ENCODE measurements at regions not wholly inside any gene's neighbourhood (a gene's known extent, or its start where the extent isn't known, plus 50 kb on each side); places are given as distances from the start of the nearest gene placed in this dataset.

DNA sequence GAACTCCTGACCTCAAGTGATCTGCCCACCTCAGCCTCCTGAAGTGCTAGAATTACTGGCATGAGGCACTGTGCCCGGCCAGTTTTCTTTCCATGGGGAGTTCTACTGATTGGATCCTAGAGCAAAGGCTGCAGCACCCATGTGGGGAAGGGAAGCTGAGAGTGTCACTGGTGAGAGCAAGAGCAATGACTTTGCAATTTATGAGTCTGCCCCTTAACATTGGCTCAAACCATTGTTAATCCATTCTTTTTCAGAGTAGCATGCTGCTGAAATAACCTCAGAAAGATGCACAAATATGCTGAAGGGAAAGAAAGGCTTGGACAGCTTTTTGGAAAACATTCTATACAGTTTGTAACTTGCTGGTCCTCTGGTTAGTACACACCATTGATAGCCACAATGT lies 116.4 kb upstream of the PPARGC1A start:
- Histone ChIP-seq H3F3A (ENCODE audit: insufficient read depth, low read length) (no peaks in the 10 kb centered on the region), H2AFZ (ENCODE audit: low read length) (no peak overlapping the region), H3K36me3 (ENCODE audit: insufficient read depth, low read length) (no peaks in the 10 kb centered on the region), H3K27ac (ENCODE audit: low read depth, low read length, poor library complexity, severe bottlenecking) (no peak overlapping the region), H3K27me3 (ENCODE audit: insufficient read depth, low read length) (no peaks in the 10 kb centered on the region), H3K4me2 (ENCODE audit: low read length) (no peak overlapping the region), H3K4me3 (ENCODE audit: low read depth, low read length, poor library complexity, severe bottlenecking) (no peak overlapping the region), H3K9me2 (ENCODE audit: low read depth, low read length) (no peaks in the 10 kb centered on the region), H3K4me1 (ENCODE audit: insufficient read depth, low read length, severe bottlenecking) (no peaks in the 10 kb centered on the region), H4K20me1 (ENCODE audit: insufficient read depth, low read length) (no peaks in the 10 kb centered on the region), H3K79me2 (ENCODE audit: insufficient read depth, low read length) (no peaks in the 10 kb centered on the region), H3K9me3 (ENCODE audit: low read length) (no peaks in the 10 kb centered on the region), H3K9ac (ENCODE audit: low read length) (no peak overlapping the region)
- TF ChIP-seq, protein P1, sequence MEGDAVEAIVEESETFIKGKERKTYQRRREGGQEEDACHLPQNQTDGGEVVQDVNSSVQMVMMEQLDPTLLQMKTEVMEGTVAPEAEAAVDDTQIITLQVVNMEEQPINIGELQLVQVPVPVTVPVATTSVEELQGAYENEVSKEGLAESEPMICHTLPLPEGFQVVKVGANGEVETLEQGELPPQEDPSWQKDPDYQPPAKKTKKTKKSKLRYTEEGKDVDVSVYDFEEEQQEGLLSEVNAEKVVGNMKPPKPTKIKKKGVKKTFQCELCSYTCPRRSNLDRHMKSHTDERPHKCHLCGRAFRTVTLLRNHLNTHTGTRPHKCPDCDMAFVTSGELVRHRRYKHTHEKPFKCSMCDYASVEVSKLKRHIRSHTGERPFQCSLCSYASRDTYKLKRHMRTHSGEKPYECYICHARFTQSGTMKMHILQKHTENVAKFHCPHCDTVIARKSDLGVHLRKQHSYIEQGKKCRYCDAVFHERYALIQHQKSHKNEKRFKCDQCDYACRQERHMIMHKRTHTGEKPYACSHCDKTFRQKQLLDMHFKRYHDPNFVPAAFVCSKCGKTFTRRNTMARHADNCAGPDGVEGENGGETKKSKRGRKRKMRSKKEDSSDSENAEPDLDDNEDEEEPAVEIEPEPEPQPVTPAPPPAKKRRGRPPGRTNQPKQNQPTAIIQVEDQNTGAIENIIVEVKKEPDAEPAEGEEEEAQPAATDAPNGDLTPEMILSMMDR (IDR thresholded peaks at IDR 0.05; ENCODE audit: low read length), result no peak
- TF ChIP-seq EZH2 (IDR thresholded peaks at IDR 0.05; ENCODE audit: borderline replicate concordance, low read length), result no peak

- Histone ChIP-seq H3K4me3 (ENCODE audit: low read depth, low read length, poor library complexity, severe bottlenecking) (no peak overlapping the region), H3K9me2 (ENCODE audit: low read depth, low read length) (no peaks in the 10 kb centered on the region), H3K27me3 (ENCODE audit: insufficient read depth, low read length) (no peaks in the 10 kb centered on the region), H2AFZ (ENCODE audit: low read length) (no peak overlapping the region), H3K4me1 (ENCODE audit: insufficient read depth, low read length, severe bottlenecking) (no peaks in the 10 kb centered on the region), H3K4me2 (ENCODE audit: low read length) (no peak overlapping the region), H4K20me1 (ENCODE audit: insufficient read depth, low read length) (no peaks in the 10 kb centered on the region), H3K27ac (ENCODE audit: low read depth, low read length, poor library complexity, severe bottlenecking) (no peak overlapping the region), H3K9ac (ENCODE audit: low read length) (no peak overlapping the region), H3K79me2 (ENCODE audit: insufficient read depth, low read length) (no peaks in the 10 kb centered on the region), H3K9me3 (ENCODE audit: low read length) (no peaks in the 10 kb centered on the region), H3F3A (ENCODE audit: insufficient read depth, low read length) (no peaks in the 10 kb centered on the region), H3K36me3 (ENCODE audit: insufficient read depth, low read length) (no peaks in the 10 kb centered on the region)
- TF ChIP-seq EZH2 (IDR thresholded peaks at IDR 0.05; ENCODE audit: borderline replicate concordance, low read length), result no peak
- TF ChIP-seq, protein P1 (IDR thresholded peaks at IDR 0.05; ENCODE audit: low read length), result no peak
These were observed 114.1 kb upstream of the PPARGC1A start for GRCh38 chr4:24003926-24004325.

- H3K4me2 ChIP-seq (ENCODE audit: low read length), result no peak overlapping the region
- no peak overlapping the region for H3K9ac ChIP-seq (ENCODE audit: low read length)
- no peaks in the 10 kb centered on the region for H3K36me3 ChIP-seq (ENCODE audit: insufficient read depth, low read length)
- H3F3A ChIP-seq (ENCODE audit: insufficient read depth, low read length), result no peaks in the 10 kb centered on the region
- no peaks in the 10 kb centered on the region for H3K4me1 ChIP-seq (ENCODE audit: insufficient read depth, low read length, severe bottlenecking)
- no peaks in the 10 kb centered on the region for H3K9me3 ChIP-seq (ENCODE audit: low read length)
- no peaks in the 10 kb centered on the region for H3K9me2 ChIP-seq (ENCODE audit: low read depth, low read length)
- H3K27ac ChIP-seq (ENCODE audit: low read depth, low read length, poor library complexity, severe bottlenecking), result no peak overlapping the region
- H4K20me1 ChIP-seq (ENCODE audit: insufficient read depth, low read length), result no peaks in the 10 kb centered on the region
- TF ChIP-seq, protein P1 (IDR thresholded peaks at IDR 0.05; ENCODE audit: low read length), result no peak
- TF ChIP-seq EZH2 (IDR thresholded peaks at IDR 0.05; ENCODE audit: borderline replicate concordance, low read length), result no peak
- H3K27me3 ChIP-seq (ENCODE audit: insufficient read depth, low read length), result no peaks in the 10 kb centered on the region
- H3K4me3 ChIP-seq (ENCODE audit: low read depth, low read length, poor library complexity, severe bottlenecking), result no peak overlapping the region
- H2AFZ ChIP-seq (ENCODE audit: low read length), result no peak overlapping the region
- no peaks in the 10 kb centered on the region for H3K79me2 ChIP-seq (ENCODE audit: insufficient read depth, low read length)
These were observed 113.6 kb upstream of the PPARGC1A start for GRCh38 chr4:24003496-24003895.

Data from OCI-LY1 (cell line).